ENCODE measurements at regions not wholly inside any gene's neighbourhood (a gene's known extent, or its start where the extent isn't known, plus 50 kb on each side); places are given as distances from the start of the nearest gene placed in this dataset.
"Not testable (repeated sequence)": the region's sequence is repeated elsewhere in the genome, so short reads cannot be mapped to it uniquely, and the experiment has no call there.

DNA sequence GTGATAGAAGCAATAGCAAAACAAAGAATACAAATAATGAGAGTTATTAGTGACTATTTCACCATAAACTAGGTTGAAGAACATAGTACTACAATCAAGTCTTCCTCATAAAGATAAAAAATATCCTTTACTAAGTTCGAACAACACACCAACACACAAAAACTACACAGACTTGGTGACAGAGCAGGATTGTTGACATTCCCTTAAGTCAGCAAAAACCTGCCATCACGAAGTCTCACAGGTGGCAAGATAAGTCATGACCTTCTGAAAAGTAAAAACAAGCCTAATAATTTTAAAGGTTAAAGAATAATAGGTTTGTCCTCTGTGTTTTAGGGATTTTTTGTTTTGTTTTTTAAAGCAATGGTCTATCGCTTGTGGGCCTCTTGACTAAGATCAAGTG lies 173.0 kb downstream of the SEC23A start:
- H3K36me3 Mint-ChIP-seq (ENCODE audit: low read depth), result no peaks in the 10 kb centered on the region
- no peak for DNase-seq
- TF ChIP-seq, protein P1, sequence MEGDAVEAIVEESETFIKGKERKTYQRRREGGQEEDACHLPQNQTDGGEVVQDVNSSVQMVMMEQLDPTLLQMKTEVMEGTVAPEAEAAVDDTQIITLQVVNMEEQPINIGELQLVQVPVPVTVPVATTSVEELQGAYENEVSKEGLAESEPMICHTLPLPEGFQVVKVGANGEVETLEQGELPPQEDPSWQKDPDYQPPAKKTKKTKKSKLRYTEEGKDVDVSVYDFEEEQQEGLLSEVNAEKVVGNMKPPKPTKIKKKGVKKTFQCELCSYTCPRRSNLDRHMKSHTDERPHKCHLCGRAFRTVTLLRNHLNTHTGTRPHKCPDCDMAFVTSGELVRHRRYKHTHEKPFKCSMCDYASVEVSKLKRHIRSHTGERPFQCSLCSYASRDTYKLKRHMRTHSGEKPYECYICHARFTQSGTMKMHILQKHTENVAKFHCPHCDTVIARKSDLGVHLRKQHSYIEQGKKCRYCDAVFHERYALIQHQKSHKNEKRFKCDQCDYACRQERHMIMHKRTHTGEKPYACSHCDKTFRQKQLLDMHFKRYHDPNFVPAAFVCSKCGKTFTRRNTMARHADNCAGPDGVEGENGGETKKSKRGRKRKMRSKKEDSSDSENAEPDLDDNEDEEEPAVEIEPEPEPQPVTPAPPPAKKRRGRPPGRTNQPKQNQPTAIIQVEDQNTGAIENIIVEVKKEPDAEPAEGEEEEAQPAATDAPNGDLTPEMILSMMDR (IDR thresholded peaks at IDR 0.05), result no peak
- no peaks in the 10 kb centered on the region for H3K4me1 Mint-ChIP-seq (ENCODE audit: low read depth)
- H3K27me3 Mint-ChIP-seq (ENCODE audit: insufficient read depth), result peaks cover 6% of the 10 kb centered on the region
- H3K4me3 Mint-ChIP-seq, result no peak overlapping the region
- no peaks in the 10 kb centered on the region for H3K9me3 Mint-ChIP-seq
- no peak overlapping the region for H3K27ac Mint-ChIP-seq

DNA sequence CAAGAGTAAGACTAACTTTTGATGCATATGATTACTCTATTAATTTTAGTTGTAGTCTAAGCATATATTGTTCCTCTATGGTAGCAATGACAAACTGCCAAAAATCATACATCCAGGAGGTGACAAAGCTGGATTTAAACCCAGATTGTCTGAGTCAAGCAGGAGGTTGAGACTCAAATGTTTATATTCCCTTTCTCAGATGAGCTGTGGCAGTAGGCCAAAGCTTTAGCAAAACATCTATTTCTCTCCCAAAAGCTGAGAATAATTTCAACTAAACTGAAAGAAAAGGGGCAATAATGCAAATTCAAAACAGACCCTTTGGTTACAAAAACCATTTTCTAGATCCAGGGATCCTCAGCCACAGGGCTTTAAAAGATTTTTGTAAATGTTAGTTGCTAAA lies 173.6 kb downstream of the SEC23A start:
- Mint-ChIP-seq H3K36me3 (ENCODE audit: low read depth) (no peaks in the 10 kb centered on the region), H3K27ac (no peak overlapping the region), H3K4me3 (no peak overlapping the region), H3K9me3 (no peaks in the 10 kb centered on the region), H3K27me3 (ENCODE audit: insufficient read depth) (peaks cover 6% of the 10 kb centered on the region), H3K4me1 (ENCODE audit: low read depth) (no peaks in the 10 kb centered on the region)
- TF ChIP-seq, protein P1 (IDR thresholded peaks at IDR 0.05), result no peak
- no peak for DNase-seq

DNA sequence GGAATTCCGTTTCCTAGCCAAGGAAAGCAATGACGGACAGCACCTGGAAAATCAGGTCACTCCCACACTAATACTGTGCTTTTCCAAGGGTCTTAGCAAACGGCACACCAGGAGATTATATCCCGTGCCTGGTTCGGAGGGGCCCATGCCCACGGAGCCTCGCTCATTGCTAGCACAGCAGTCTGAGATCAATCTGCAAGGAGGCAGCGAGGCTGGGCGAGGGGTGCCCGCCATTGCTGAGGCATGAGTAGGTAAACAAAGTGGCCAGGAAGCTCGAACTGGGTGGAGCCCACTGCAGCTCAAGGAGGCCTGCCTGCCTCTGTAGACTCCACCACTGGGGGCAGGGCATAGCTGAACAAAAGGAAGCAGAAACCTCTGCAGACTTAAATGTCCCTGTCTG lies 181.1 kb downstream of the SEC23A start:
- not testable (repeated sequence) for H3K27me3 Mint-ChIP-seq (ENCODE audit: insufficient read depth); H3K27ac Mint-ChIP-seq; DNase-seq; H3K4me3 Mint-ChIP-seq; H3K9me3 Mint-ChIP-seq; H3K4me1 Mint-ChIP-seq (ENCODE audit: low read depth); H3K36me3 Mint-ChIP-seq (ENCODE audit: low read depth)

DNA sequence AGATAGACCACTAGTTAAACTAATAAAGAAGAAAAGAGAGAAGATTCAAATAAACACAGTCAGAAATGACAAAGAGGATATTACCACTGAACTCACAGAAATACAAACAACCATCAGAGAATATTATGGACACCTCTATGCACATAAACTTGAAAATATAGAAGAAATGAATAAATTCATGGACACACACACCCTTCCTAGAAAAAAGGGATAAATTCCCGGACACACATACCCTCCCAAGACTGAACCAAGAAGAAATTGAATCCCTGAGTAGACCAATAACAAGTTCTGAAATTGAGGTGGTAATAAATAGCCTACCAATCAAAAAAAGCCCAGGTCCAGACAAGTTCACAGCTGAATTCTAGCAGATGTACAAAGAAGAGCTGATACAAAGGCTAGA lies 187.9 kb downstream of the SEC23A start:
- no peak overlapping the region for H3K27ac Mint-ChIP-seq
- no peaks in the 10 kb centered on the region for H3K4me1 Mint-ChIP-seq (ENCODE audit: low read depth)
- DNase-seq, result no peak
- TF ChIP-seq, protein P1 (IDR thresholded peaks at IDR 0.05), result no peak
- H3K9me3 Mint-ChIP-seq, result no peaks in the 10 kb centered on the region
- H3K36me3 Mint-ChIP-seq (ENCODE audit: low read depth), result no peaks in the 10 kb centered on the region
- no peak overlapping the region for H3K4me3 Mint-ChIP-seq
- H3K27me3 Mint-ChIP-seq (ENCODE audit: insufficient read depth), result peaks cover 12% of the 10 kb centered on the region

DNA sequence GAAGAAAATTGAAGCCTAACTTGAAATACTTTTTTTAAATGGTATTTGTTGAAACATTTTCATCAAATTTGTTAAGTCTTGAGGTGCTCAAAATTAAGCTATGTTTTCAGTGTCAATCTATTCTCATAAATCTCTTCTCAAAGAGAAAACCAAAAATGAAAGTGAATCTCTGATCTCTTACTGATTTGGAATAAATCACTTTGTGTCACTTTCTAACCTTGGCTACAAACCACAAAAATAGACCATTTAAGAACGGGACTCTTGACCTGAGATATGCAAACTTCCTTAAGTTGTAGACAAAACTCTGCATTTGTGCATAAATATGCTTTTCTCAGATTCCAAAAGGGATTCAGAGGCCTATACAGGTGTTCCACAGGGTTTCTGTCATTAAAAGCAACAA lies 192.9 kb downstream of the SEC23A start:
- H3K27ac Mint-ChIP-seq, result no peak overlapping the region
- TF ChIP-seq, protein P1 (IDR thresholded peaks at IDR 0.05), result no peak
- H3K36me3 Mint-ChIP-seq (ENCODE audit: low read depth), result no peaks in the 10 kb centered on the region
- H3K4me1 Mint-ChIP-seq (ENCODE audit: low read depth), result no peaks in the 10 kb centered on the region
- H3K4me3 Mint-ChIP-seq, result no peak overlapping the region
- H3K9me3 Mint-ChIP-seq, result no peaks in the 10 kb centered on the region
- H3K27me3 Mint-ChIP-seq (ENCODE audit: insufficient read depth), result peaks cover 5% of the 10 kb centered on the region; the same call in 1 of the 2 replicates
- DNase-seq, result no peak

DNA sequence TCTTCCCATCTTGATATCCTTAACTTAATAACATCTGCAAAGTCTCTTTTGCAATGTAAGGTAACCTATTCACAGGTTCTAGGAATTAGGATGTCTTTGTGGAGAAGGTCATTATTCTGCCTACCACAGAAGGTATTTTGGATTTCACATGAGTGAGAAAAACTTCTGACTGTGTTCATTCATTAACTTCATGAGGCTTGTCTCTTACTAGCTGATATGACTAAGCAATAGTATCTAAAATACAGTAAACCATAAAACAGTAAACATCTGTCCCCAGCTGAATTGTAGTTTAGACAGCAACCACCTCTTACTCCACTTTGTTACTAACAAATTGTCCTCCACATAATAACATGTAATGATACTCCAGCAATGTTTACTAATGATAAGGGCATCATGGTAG lies 198.1 kb downstream of the SEC23A start:
- Mint-ChIP-seq H3K4me1 (ENCODE audit: low read depth) (no peaks in the 10 kb centered on the region), H3K27ac (no peak overlapping the region)

More for the DNA sequence above, 198.1 kb downstream of the SEC23A start:
- no peak overlapping the region for H3K4me3 Mint-ChIP-seq
- TF ChIP-seq, protein P1 (IDR thresholded peaks at IDR 0.05), result no peak
- H3K9me3 Mint-ChIP-seq, result no peaks in the 10 kb centered on the region
- H3K36me3 Mint-ChIP-seq (ENCODE audit: low read depth), result no peaks in the 10 kb centered on the region
- H3K27me3 Mint-ChIP-seq (ENCODE audit: insufficient read depth), result no peaks in the 10 kb centered on the region; the same call in 1 of the 2 replicates
- DNase-seq, result no peak

All from HFFc6 (cell line).